AML-193 (cell line): ENCODE measurements at regions not wholly inside any gene's neighbourhood (a gene's known extent, or its start where the extent isn't known, plus 50 kb on each side); places are given as distances from the start of the nearest gene placed in this dataset.
A peak's percentile ranks its signal among the peaks of the same experiment; 100 is the strongest.
"Not testable (repeated sequence)": the region's sequence is repeated elsewhere in the genome, so short reads cannot be mapped to it uniquely, and the experiment has no call there.

ENCODE experiments used
- DNase-seq, 2 experiments: peaks; one replicate each; lab custom pipeline; 2025; lab: John Stamatoyannopoulos, UW

GRCh38 chr5:101346906-101347305, 443.8 kb upstream of the ST8SIA4 start:
- DNase-seq, result peak in 1 of 2 experiments; percentile 6

GRCh38 chr5:101346447-101346846, 443.4 kb upstream of the ST8SIA4 start:
- no peak for DNase-seq

- no peak for DNase-seq
Measured at GRCh38 chr5:101338226-101338625, 435.1 kb upstream of the ST8SIA4 start.

GRCh38 chr5:101327816-101328215, 424.7 kb upstream of the ST8SIA4 start:
- no peak for DNase-seq

GRCh38 chr5:101326766-101327165, 423.7 kb upstream of the ST8SIA4 start:
- DNase-seq, result no peak

GRCh38 chr5:101316401-101316800, 413.3 kb upstream of the ST8SIA4 start:
- DNase-seq, result not testable (repeated sequence)

- no peak for DNase-seq
Measured at GRCh38 chr5:101306391-101307137, 403.5 kb upstream of the ST8SIA4 start.

GRCh38 chr5:101296477-101296876, 393.4 kb upstream of the ST8SIA4 start:
- DNase-seq, result no peak

- no peak for DNase-seq
Measured at GRCh38 chr5:101292199-101292598, 389.1 kb upstream of the ST8SIA4 start.

GRCh38 chr5:101290761-101291160, 387.7 kb upstream of the ST8SIA4 start:
- DNase-seq, result not testable (repeated sequence)

GRCh38 chr5:101288633-101289032, 385.6 kb upstream of the ST8SIA4 start:
- DNase-seq, result no peak

GRCh38 chr5:101284736-101285375, 381.8 kb upstream of the ST8SIA4 start:
- DNase-seq, result no peak

GRCh38 chr5:101283938-101284337, 380.9 kb upstream of the ST8SIA4 start:
- not testable (repeated sequence) for DNase-seq

GRCh38 chr5:101278917-101279316, 375.8 kb upstream of the ST8SIA4 start:
- no peak for DNase-seq

GRCh38 chr5:101278011-101278687, 375.1 kb upstream of the ST8SIA4 start:
- no peak for DNase-seq

GRCh38 chr5:101271945-101272344, 368.9 kb upstream of the ST8SIA4 start:
- DNase-seq, result no peak

- DNase-seq, result no peak
Measured at GRCh38 chr5:101271416-101271815, 368.3 kb upstream of the ST8SIA4 start.

GRCh38 chr5:101260857-101261256, 357.8 kb upstream of the ST8SIA4 start:
- no peak for DNase-seq

- no peak for DNase-seq
Measured at GRCh38 chr5:101253096-101253495, 350.0 kb upstream of the ST8SIA4 start.

GRCh38 chr5:101244621-101245020, 341.5 kb upstream of the ST8SIA4 start:
- no peak for DNase-seq

- DNase-seq, result no peak
Measured at GRCh38 chr5:101212942-101213514, 309.9 kb upstream of the ST8SIA4 start.

GRCh38 chr5:101206534-101206933, 303.5 kb upstream of the ST8SIA4 start:
- no peak for DNase-seq

- not testable (repeated sequence) for DNase-seq
Measured at GRCh38 chr5:101205065-101205464, 302.0 kb upstream of the ST8SIA4 start.
